HCT116 (cell line): ENCODE measurements at regions not wholly inside any gene's neighbourhood (a gene's known extent, or its start where the extent isn't known, plus 50 kb on each side); places are given as distances from the start of the nearest gene placed in this dataset.

Experiments
- ATAC-seq: fragments of 200-7000 bp; cut with Tn5 transposase; 2 replicates; pipeline ENCODE4 v1.9.1; 2020; ENCODE audit warnings: mild to moderate bottlenecking, moderate library complexity
- BruUV-seq: library from RNA; stranded (reverse); fragments of 400-500 nt; replicated peaks from 2 replicates; lab custom pipeline; 2021; lab: Mats Ljungman, UMichigan
- CTCF ChIA-PET: fragments of 300-600 bp; sonication (Branson Sonifier 250); formaldehyde crosslinking; loops from one replicate; lab custom pipeline; 2021; ENCODE audit warnings: antibody characterized with exemption; lab: Charles Lee
- POLR2A ChIA-PET: fragments of 300-600, 350-600 bp; sonication (Branson Sonifier 250); formaldehyde crosslinking; loops from one replicate; lab custom pipeline; 2021; ENCODE audit warnings: antibody characterized with exemption; lab: Charles Lee
- RAD21 ChIA-PET, 2 experiments: fragments of 300-600 bp; sonication (Branson Sonifier 250); formaldehyde crosslinking; loops; one replicate each; lab custom pipeline; 2023; ENCODE audit warnings: low total read pairs in 2 of 2; ENCODE audit not compliant: uncharacterized antibody in 2 of 2, unreplicated experiment in 2 of 2, low non-redundant PET in 1 of 2; lab: Charles Lee
- DNase-seq: peaks from one replicate; pipeline ENCODE4 v3.0.0-alpha.2; 2010; ENCODE audit warnings: low read depth, low spot score
- H2AFZ ChIP-seq: fragments of 200-600 bp; shearing (Covaris generic), sonication (generic); 2 replicates; pipeline ENCODE4 v1.6.1; 2017; ENCODE audit warnings: low read depth, mixed run types, mixed read lengths, antibody characterized with exemption, low read length; ENCODE audit not compliant: poor library complexity, severe bottlenecking
- H3K27ac ChIP-seq: 2 replicates; pipeline ENCODE4 v1.5.1; 2012; ENCODE audit warnings: low read depth, low read length
- H3K27me3 ChIP-seq: fragments of 200-600 bp; sonication (generic); 2 replicates; pipeline ENCODE4 v1.6.1; 2016; ENCODE audit warnings: mixed run types, low read length, mixed read lengths; ENCODE audit not compliant: insufficient read depth
- H3K36me3 ChIP-seq, 2 experiments: fragments of 200-500 bp in 1 of 2; fragments of 200-600 bp in 1 of 2; sonication (Bioruptor generic) in 1 of 2; sonication (generic) in 1 of 2; 2 replicates each; pipeline versions ENCODE4 v1.5.1 to v1.6.1; 2014 to 2016; ENCODE audit warnings: low read length in 2 of 2, inconsistent platforms in 1 of 2, mixed read lengths in 1 of 2, mixed run types in 1 of 2; ENCODE audit not compliant: insufficient read depth in 2 of 2, control insufficient read depth in 1 of 2
- H3K4me1 ChIP-seq, 2 experiments: fragments of 200-600 bp in 1 of 2; sonication (generic) in 1 of 2; 2 replicates each; pipeline versions ENCODE4 v1.5.1 to v1.6.1; 2012 to 2017; ENCODE audit warnings: low read length in 2 of 2, inconsistent platforms in 1 of 2, mild to moderate bottlenecking in 1 of 2, mixed read lengths in 1 of 2, mixed run types in 1 of 2, moderate library complexity in 1 of 2; ENCODE audit not compliant: insufficient read depth in 2 of 2, control insufficient read depth in 1 of 2
- H3K4me2 ChIP-seq: fragments of 200-600 bp; sonication (generic); 2 replicates; pipeline ENCODE4 v1.6.1; 2017; ENCODE audit warnings: mixed run types, low read length, mixed read lengths
- H3K4me3 ChIP-seq, 2 experiments: fragments of 200-600 bp in 1 of 2; sonication (generic) in 1 of 2; replicated peaks in 1 of 2; 2 replicates each; pipeline ENCODE4 v1.5.1; 2011 to 2016; ENCODE audit warnings: low read length in 2 of 2, control low read depth in 1 of 2, low read depth in 1 of 2, mild to moderate bottlenecking in 1 of 2, mixed read lengths in 1 of 2, mixed run types in 1 of 2
- H3K79me2 ChIP-seq: fragments of 200-600 bp; sonication (generic); 2 replicates; pipeline ENCODE4 v1.6.1; 2017; ENCODE audit warnings: mild to moderate bottlenecking, mixed run types, low read length, moderate library complexity, mixed read lengths; ENCODE audit not compliant: insufficient read depth
- H3K9ac ChIP-seq: fragments of 200-600 bp; sonication (generic); 2 replicates; pipeline ENCODE4 v1.6.1; 2016; ENCODE audit warnings: low read length, mixed read lengths
- H3K9me2 ChIP-seq: fragments of 200-600 bp; sonication (generic), shearing (Covaris generic); 2 replicates; pipeline ENCODE4 v1.6.1; 2017; ENCODE audit warnings: mixed run types, mild to moderate bottlenecking, moderate library complexity; ENCODE audit not compliant: insufficient read depth
- H3K9me3 ChIP-seq, 2 experiments: fragments of 200-500 bp in 1 of 2; fragments of 200-600 bp in 1 of 2; sonication (Bioruptor generic) in 1 of 2; sonication (generic) in 1 of 2; 2 replicates each; pipeline ENCODE4 v1.6.1; 2014 to 2017; ENCODE audit warnings: low read length in 2 of 2, mixed read lengths in 2 of 2, inconsistent platforms in 1 of 2, low read depth in 1 of 2, mild to moderate bottlenecking in 1 of 2, mixed run types in 1 of 2, moderate library complexity in 1 of 2; ENCODE audit not compliant: control insufficient read depth in 1 of 2, insufficient read depth in 1 of 2
- H4K20me1 ChIP-seq: fragments of 200-600 bp; sonication (generic), shearing (Covaris generic); 2 replicates; pipeline ENCODE4 v1.6.1; 2017; ENCODE audit warnings: mixed run types, mild to moderate bottlenecking, moderate library complexity; ENCODE audit not compliant: insufficient read depth
- ELF1 ChIP-seq: IDR thresholded peaks from 2 replicates; pipeline ENCODE4 v1.6.1; 2012; ENCODE audit warnings: low read depth, borderline replicate concordance
- FOSL1 ChIP-seq: IDR thresholded peaks from 2 replicates; pipeline ENCODE4 v1.6.1; 2012; ENCODE audit warnings: low read depth
- MAX ChIP-seq: IDR thresholded peaks from 2 replicates; pipeline ENCODE4 v1.6.1; 2012
- SIN3A ChIP-seq: IDR thresholded peaks from 2 replicates; pipeline ENCODE4 v1.6.1; 2012; ENCODE audit warnings: low read depth
- ZBTB33 ChIP-seq: IDR thresholded peaks from 2 replicates; pipeline ENCODE4 v1.6.1; 2011; ENCODE audit warnings: mild to moderate bottlenecking, low read length, moderate library complexity; ENCODE audit not compliant: insufficient replicate concordance; ENCODE audit errors: extremely low read depth
- ZFX ChIP-seq: fragments of 450-650 bp; IDR thresholded peaks from 2 replicates; pipeline ENCODE4 v1.6.1; 2017
- ZNF274 ChIP-seq: fragments of 200-500 bp; sonication (Bioruptor generic); IDR thresholded peaks from 2 replicates; pipeline ENCODE4 v1.6.1; 2014; ENCODE audit warnings: mild to moderate bottlenecking, low read depth, low read length, inconsistent platforms
- intact Hi-C: fragments of 100-400 bp; cut with micrococcal nuclease; formaldehyde crosslinking; loops from 2 replicates; pipeline ENCODE4 v1.10.0; 2022
- TF ChIP-seq, protein P1 (sequence below): IDR thresholded peaks from 2 replicates; pipeline ENCODE4 v1.6.1; 2012; ENCODE audit warnings: low read depth

DNA sequence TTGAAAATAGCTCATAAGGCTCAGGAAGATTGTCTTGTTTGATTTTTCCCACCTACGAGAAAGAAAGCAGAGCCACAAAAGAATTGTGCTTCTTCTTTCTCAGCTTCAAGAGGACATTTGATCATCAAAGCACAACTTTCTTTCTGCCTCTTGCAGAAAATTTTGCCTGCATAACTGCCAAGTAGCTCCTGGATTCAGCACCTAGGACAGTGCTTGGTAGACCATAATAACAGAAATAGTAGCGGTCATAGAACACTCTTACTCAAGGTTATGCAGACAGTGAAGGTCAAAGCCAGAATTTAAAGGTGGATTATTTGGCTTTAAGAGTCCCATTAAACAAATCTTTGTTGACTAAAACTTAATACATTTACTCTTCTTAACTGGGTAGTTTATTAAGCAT, 594.7 kb upstream of the CCNG1 start:
- H3K9ac ChIP-seq: no peak overlapping the region
- no peak for ATAC-seq
- H3K36me3 ChIP-seq: no peaks in the 10 kb centered on the region
- CTCF ChIA-PET: no interaction called here
- POLR2A ChIA-PET: no interaction called here
- H3K4me3 ChIP-seq: no peak overlapping the region
- no peak overlapping the region for H3K27ac ChIP-seq
- no TSS peak for BruUV-seq
- intact Hi-C loops: no loop called here
- no peaks in the 10 kb centered on the region for H3K4me1 ChIP-seq
- H4K20me1 ChIP-seq: no peaks in the 10 kb centered on the region
- no peaks in the 10 kb centered on the region for H3K79me2 ChIP-seq
- no peak for DNase-seq
- RAD21 ChIA-PET: no interaction called here
- H3K9me3 ChIP-seq: peaks cover 0 to 16% of the 10 kb centered on the region in 2 experiments; a peak in 1 of 4 replicates
- H3K27me3 ChIP-seq: no peaks in the 10 kb centered on the region
- no peak overlapping the region for H2AFZ ChIP-seq
- no peaks in the 10 kb centered on the region for H3K9me2 ChIP-seq
- no peak overlapping the region for H3K4me2 ChIP-seq
- TF ChIP-seq ZBTB33 (no peak), ZNF274 (no peak), ELF1 (no peak), MAX (no peak), FOSL1 (no peak), ZFX (no peak), SIN3A (no peak)
- TF ChIP-seq, protein P1, sequence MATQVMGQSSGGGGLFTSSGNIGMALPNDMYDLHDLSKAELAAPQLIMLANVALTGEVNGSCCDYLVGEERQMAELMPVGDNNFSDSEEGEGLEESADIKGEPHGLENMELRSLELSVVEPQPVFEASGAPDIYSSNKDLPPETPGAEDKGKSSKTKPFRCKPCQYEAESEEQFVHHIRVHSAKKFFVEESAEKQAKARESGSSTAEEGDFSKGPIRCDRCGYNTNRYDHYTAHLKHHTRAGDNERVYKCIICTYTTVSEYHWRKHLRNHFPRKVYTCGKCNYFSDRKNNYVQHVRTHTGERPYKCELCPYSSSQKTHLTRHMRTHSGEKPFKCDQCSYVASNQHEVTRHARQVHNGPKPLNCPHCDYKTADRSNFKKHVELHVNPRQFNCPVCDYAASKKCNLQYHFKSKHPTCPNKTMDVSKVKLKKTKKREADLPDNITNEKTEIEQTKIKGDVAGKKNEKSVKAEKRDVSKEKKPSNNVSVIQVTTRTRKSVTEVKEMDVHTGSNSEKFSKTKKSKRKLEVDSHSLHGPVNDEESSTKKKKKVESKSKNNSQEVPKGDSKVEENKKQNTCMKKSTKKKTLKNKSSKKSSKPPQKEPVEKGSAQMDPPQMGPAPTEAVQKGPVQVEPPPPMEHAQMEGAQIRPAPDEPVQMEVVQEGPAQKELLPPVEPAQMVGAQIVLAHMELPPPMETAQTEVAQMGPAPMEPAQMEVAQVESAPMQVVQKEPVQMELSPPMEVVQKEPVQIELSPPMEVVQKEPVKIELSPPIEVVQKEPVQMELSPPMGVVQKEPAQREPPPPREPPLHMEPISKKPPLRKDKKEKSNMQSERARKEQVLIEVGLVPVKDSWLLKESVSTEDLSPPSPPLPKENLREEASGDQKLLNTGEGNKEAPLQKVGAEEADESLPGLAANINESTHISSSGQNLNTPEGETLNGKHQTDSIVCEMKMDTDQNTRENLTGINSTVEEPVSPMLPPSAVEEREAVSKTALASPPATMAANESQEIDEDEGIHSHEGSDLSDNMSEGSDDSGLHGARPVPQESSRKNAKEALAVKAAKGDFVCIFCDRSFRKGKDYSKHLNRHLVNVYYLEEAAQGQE: 0 out of 2 replicates have a peak, but pooled peaks have one; percentile 4
